ENCODE measurements at regions not wholly inside any gene's neighbourhood (a gene's known extent, or its start where the extent isn't known, plus 50 kb on each side); places are given as distances from the start of the nearest gene placed in this dataset.

DNA sequence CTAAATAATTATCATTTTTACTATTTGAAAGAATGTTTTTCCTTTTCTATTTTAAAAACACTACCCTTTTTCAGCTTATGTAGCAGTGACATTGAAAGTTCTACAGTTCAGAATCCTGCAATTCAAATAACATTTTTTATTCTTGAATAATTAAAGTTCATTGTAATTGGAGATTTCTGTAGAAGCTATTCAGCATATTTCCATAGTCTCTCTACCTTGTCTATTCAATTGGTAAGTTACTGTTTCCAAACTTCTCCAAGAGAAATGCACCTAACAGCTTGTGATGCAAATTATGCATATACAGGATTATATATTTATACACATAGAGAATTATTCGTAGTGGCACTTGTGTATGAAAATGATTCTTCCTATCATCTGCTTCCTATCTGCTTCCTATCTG, 149.7 kb upstream of the ARRDC3 start:
- Histone ChIP-seq H3K4me3 (no peak overlapping the region), H3K36me3 (ENCODE audit: insufficient read depth in 1 of 2, low read depth in 1 of 2) (no peaks in the 10 kb centered on the region), H3K9me3 (no peaks in the 10 kb centered on the region), H3K27me3 (ENCODE audit: insufficient read depth in 3 of 3, low read length in 2 of 3) (no peaks in the 10 kb centered on the region), H3K4me1 (no peaks in the 10 kb centered on the region), H3K27ac (no peak overlapping the region)
- ATAC-seq: no peak
- WGBS, 3 donors: 68 to 79% (median 75%) methylated on average over 1 of the region's 1 CpG
- DNase-seq: no peak
- intact Hi-C loops (cut with DNase I): no loop called here
- no peak for TF ChIP-seq CTCF (IDR thresholded peaks at IDR 0.05)

DNA sequence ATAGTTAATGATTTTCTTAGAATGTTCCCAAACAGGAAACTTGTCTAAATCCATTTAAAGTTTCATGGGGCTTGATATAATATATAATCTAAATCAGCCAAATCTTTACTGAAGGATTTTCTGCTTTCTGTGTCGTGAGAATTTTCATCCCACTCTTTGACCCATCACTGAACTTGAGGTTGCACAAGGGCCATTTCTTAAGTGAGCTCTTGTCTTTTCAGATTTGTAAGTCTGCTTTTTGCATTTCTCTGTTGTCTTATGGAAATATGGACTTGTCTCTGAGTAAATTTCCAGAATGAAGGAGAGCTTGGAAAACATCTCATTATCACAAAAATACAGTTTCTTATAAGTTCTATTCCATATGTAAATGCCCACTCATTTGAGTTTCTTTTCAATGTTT, 149.2 kb upstream of the ARRDC3 start:
- WGBS, 3 donors: 44 to 49% (median 46%) methylated on average over 1 of the region's 1 CpG
- no peak for TF ChIP-seq CTCF (IDR thresholded peaks at IDR 0.05)

DNA sequence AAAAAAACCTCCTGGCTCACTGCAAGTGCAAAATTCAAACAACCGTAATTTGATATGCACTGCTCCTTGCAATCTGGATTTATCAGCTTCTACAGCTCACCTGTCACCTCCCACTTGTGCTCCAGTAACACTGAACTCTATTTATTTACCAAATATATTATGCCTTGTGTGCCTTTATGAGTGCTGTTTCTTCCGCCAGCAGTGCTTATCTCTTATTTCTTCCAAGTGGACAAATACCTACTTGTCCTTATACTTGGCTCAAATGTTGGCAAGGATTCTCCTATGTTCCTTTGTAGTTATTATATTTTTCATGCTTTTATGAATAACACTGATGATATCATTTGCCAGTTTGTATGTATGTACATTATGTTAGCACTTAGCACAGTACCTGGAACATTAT, 145.7 kb upstream of the ARRDC3 start:
- Histone ChIP-seq H3K36me3 (ENCODE audit: insufficient read depth in 1 of 2, low read depth in 1 of 2) (no peaks in the 10 kb centered on the region), H3K4me3 (no peak overlapping the region), H3K9me3 (no peaks in the 10 kb centered on the region), H3K4me1 (no peaks in the 10 kb centered on the region), H3K27ac (no peak overlapping the region), H3K27me3 (ENCODE audit: insufficient read depth in 3 of 3, low read length in 2 of 3) (no peaks in the 10 kb centered on the region)
- no peak for TF ChIP-seq CTCF (IDR thresholded peaks at IDR 0.05)
- no peak for DNase-seq
- 78 to 91% (median 80%) methylated on average over 2 of the region's 2 CpGs for WGBS, 3 donors
- ATAC-seq: no peak
- intact Hi-C loops (cut with DNase I): no loop called here

More for the DNA sequence above, 149.2 kb upstream of the ARRDC3 start:
- H3K9me3 ChIP-seq: no peaks in the 10 kb centered on the region
- H3K27ac ChIP-seq: no peak overlapping the region
- no peak overlapping the region for H3K4me3 ChIP-seq
- intact Hi-C loops (cut with DNase I): no loop called here
- H3K27me3 ChIP-seq (ENCODE audit: insufficient read depth in 3 of 3, low read length in 2 of 3): no peaks in the 10 kb centered on the region
- no peaks in the 10 kb centered on the region for H3K4me1 ChIP-seq
- no peak for DNase-seq
- no peak for ATAC-seq
- H3K36me3 ChIP-seq (ENCODE audit: insufficient read depth in 1 of 2, low read depth in 1 of 2): no peaks in the 10 kb centered on the region

- DNase-seq: no peak
- intact Hi-C loops (cut with DNase I): no loop called here
- no peaks in the 10 kb centered on the region for H3K9me3 ChIP-seq
Measured at GRCh38 chr5:91521785-91522184, 138.7 kb upstream of the ARRDC3 start.

More at GRCh38 chr5:91521785-91522184, 138.7 kb upstream of the ARRDC3 start:
- H3K27ac ChIP-seq: no peak overlapping the region
- ATAC-seq: no peak
- TF ChIP-seq CTCF (IDR thresholded peaks at IDR 0.05): no peak
- 86 to 90% (median 87%) methylated on average over 5 of the region's 5 CpGs for WGBS, 3 donors
- H3K4me3 ChIP-seq: no peak overlapping the region
- H3K36me3 ChIP-seq (ENCODE audit: insufficient read depth in 1 of 2, low read depth in 1 of 2): no peaks in the 10 kb centered on the region
- no peaks in the 10 kb centered on the region for H3K4me1 ChIP-seq
- H3K27me3 ChIP-seq (ENCODE audit: insufficient read depth in 3 of 3, low read length in 2 of 3): no peaks in the 10 kb centered on the region
